WTC11 (cell line): ENCODE measurements at regions not wholly inside any gene's neighbourhood (a gene's known extent, or its start where the extent isn't known, plus 50 kb on each side); places are given as distances from the start of the nearest gene placed in this dataset.

Source experiments
- ESRRA ChIP-seq: sonication (generic); formaldehyde crosslinking; IDR thresholded peaks from 2 replicates; pipeline ENCODE4 v1.8.1; 2022; ENCODE audit warnings: mild to moderate bottlenecking, missing genetic modification reagents, borderline replicate concordance
- NR2C2 ChIP-seq: sonication (generic); formaldehyde crosslinking; IDR thresholded peaks from 2 replicates; pipeline ENCODE4 v1.8.0; 2022; ENCODE audit warnings: mild to moderate bottlenecking, missing genetic modification reagents
- ZNF423 ChIP-seq: fragments of 250-450 bp; sonication (Bioruptor Pico); IDR thresholded peaks from 2 replicates; pipeline ENCODE4 v2.1.2; 2022; ENCODE audit warnings: mild to moderate bottlenecking, moderate library complexity
- TF ChIP-seq, protein P1 (sequence below): fragments of 200-600 bp; IDR thresholded peaks from 2 replicates; pipeline ENCODE4 v1.8.0; 2022; ENCODE audit warnings: antibody characterized with exemption

DNA sequence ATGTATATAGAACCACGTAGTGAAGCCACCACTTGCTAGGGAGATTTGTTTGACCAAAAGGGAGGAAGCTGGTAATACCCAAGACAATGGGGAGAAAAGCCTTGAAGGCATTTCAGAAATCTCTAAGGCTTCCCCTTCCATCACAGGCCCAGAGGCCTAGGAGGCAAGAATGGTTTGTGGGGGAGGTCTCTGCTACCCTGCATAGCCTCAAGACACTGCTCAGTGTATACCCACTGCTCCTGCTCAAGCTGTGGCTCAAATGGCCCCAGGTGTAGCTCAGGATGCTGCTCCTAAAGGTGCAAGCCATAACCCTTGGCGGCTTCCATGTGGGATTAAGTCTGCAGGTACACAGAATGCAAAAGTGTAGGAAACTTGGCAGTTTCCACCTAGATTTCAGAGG lies 1105.8 kb downstream of the GATA3 start:
- TF ChIP-seq, protein P1, sequence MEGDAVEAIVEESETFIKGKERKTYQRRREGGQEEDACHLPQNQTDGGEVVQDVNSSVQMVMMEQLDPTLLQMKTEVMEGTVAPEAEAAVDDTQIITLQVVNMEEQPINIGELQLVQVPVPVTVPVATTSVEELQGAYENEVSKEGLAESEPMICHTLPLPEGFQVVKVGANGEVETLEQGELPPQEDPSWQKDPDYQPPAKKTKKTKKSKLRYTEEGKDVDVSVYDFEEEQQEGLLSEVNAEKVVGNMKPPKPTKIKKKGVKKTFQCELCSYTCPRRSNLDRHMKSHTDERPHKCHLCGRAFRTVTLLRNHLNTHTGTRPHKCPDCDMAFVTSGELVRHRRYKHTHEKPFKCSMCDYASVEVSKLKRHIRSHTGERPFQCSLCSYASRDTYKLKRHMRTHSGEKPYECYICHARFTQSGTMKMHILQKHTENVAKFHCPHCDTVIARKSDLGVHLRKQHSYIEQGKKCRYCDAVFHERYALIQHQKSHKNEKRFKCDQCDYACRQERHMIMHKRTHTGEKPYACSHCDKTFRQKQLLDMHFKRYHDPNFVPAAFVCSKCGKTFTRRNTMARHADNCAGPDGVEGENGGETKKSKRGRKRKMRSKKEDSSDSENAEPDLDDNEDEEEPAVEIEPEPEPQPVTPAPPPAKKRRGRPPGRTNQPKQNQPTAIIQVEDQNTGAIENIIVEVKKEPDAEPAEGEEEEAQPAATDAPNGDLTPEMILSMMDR = no peak
- TF ChIP-seq NR2C2 (CRISPR knock-in tag) = no peak
- TF ChIP-seq ZNF423 = no peak
- TF ChIP-seq ESRRA (CRISPR knock-in tag) = no peak
